HFFc6 (cell line): ENCODE measurements at regions not wholly inside any gene's neighbourhood (a gene's known extent, or its start where the extent isn't known, plus 50 kb on each side); places are given as distances from the start of the nearest gene placed in this dataset.

Experiments used
- DNase-seq: peaks from one replicate; pipeline ENCODE4 v3.0.0-alpha.2; 2018
- H3K27ac Mint-ChIP-seq: 2 replicates; pipeline ENCODE4 v1.8.0; 2020; ENCODE audit warnings: mild to moderate bottlenecking, mixed read lengths
- H3K27me3 Mint-ChIP-seq: 2 replicates; pipeline ENCODE4 v1.8.0; 2021; ENCODE audit warnings: mild to moderate bottlenecking, moderate library complexity, mixed read lengths; ENCODE audit not compliant: insufficient read depth
- H3K36me3 Mint-ChIP-seq: 2 replicates; pipeline ENCODE4 v1.8.0; 2021; ENCODE audit warnings: low read depth, mixed read lengths
- H3K4me1 Mint-ChIP-seq: 2 replicates; pipeline ENCODE4 v1.8.0; 2020; ENCODE audit warnings: low read depth, mixed read lengths
- H3K4me3 Mint-ChIP-seq: 2 replicates; pipeline ENCODE4 v1.8.0; 2020; ENCODE audit warnings: mild to moderate bottlenecking, moderate library complexity, mixed read lengths
- H3K9me3 Mint-ChIP-seq: 2 replicates; pipeline ENCODE4 v1.8.0; 2020; ENCODE audit warnings: mild to moderate bottlenecking, mixed read lengths
- TF ChIP-seq, protein P1 (sequence below): fragments of 200-600 bp; sonication (generic); IDR thresholded peaks from 2 replicates; pipeline ENCODE4 v1.5.0; 2021; ENCODE audit warnings: antibody characterized with exemption, mild to moderate bottlenecking

DNA sequence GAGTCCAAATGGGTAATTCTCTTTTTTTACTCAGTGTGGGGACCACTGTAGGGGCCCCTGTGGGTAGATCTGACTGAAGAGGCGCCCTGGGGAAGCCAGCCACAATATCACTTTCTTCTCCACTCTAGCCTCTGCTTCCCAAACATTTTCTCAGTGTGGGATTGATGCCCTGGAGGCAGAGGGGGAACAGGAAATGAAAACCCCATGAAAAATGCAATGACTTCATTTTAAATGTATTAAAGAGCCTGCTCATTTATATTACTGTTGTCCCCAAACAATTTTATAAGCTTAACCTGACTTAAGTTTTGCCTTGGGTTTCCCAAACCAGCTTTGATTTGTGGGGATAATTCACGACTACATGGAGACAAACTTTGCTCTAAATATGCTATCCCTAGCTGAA lies 181.9 kb downstream of the C1orf94 start:
- no peaks in the 10 kb centered on the region for H3K4me1 Mint-ChIP-seq
- H3K4me3 Mint-ChIP-seq, result no peak overlapping the region

DNA sequence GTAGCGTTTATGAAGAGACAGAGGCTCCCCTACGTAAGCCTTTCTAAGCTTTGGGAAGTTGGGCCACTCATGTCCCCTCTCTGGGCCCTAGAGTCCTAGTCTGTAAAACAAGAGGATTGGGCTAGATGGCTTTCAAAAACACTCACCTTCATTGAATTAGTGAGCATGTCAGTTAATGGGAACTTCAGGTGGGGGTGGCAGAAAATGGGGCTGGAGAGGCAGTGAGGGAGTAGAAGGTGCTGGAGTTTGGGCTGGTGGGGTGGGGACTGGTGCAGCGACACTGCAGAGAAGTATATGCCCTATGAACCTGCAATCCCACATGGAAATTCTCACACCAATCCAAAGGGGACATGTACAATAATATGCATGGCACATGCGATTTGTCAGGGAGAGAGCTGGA lies 182.7 kb downstream of the C1orf94 start:
- no peak overlapping the region for H3K4me3 Mint-ChIP-seq
- no peak for DNase-seq
- TF ChIP-seq, protein P1, sequence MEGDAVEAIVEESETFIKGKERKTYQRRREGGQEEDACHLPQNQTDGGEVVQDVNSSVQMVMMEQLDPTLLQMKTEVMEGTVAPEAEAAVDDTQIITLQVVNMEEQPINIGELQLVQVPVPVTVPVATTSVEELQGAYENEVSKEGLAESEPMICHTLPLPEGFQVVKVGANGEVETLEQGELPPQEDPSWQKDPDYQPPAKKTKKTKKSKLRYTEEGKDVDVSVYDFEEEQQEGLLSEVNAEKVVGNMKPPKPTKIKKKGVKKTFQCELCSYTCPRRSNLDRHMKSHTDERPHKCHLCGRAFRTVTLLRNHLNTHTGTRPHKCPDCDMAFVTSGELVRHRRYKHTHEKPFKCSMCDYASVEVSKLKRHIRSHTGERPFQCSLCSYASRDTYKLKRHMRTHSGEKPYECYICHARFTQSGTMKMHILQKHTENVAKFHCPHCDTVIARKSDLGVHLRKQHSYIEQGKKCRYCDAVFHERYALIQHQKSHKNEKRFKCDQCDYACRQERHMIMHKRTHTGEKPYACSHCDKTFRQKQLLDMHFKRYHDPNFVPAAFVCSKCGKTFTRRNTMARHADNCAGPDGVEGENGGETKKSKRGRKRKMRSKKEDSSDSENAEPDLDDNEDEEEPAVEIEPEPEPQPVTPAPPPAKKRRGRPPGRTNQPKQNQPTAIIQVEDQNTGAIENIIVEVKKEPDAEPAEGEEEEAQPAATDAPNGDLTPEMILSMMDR, result no peak
- H3K27ac Mint-ChIP-seq, result no peak overlapping the region
- H3K9me3 Mint-ChIP-seq, result peaks cover 73% of the 10 kb centered on the region
- H3K4me1 Mint-ChIP-seq, result no peaks in the 10 kb centered on the region
- no peaks in the 10 kb centered on the region; the same call in 1 of the 2 replicates for H3K27me3 Mint-ChIP-seq
- H3K36me3 Mint-ChIP-seq, result peaks cover 7% of the 10 kb centered on the region

More for the DNA sequence above, 181.9 kb downstream of the C1orf94 start:
- TF ChIP-seq, protein P1, result no peak
- H3K36me3 Mint-ChIP-seq, result peaks cover 4% of the 10 kb centered on the region
- H3K9me3 Mint-ChIP-seq, result peaks cover 76% of the 10 kb centered on the region
- no peaks in the 10 kb centered on the region; the same call in 1 of the 2 replicates for H3K27me3 Mint-ChIP-seq
- DNase-seq, result no peak
- no peak overlapping the region for H3K27ac Mint-ChIP-seq

- DNase-seq, result no peak
- Mint-ChIP-seq H3K4me3 (no peak overlapping the region), H3K9me3 (peaks cover 71% of the 10 kb centered on the region), H3K36me3 (peaks cover 7% of the 10 kb centered on the region), H3K27ac (no peak overlapping the region), H3K4me1 (no peaks in the 10 kb centered on the region), H3K27me3 (no peaks in the 10 kb centered on the region)
- TF ChIP-seq, protein P1, result no peak
Observed at GRCh38 chr1:34360574-34360973, 183.9 kb downstream of the C1orf94 start.

- Mint-ChIP-seq H3K9me3 (peaks cover 69% of the 10 kb centered on the region), H3K27me3 (no peaks in the 10 kb centered on the region), H3K27ac (no peak overlapping the region), H3K36me3 (peaks cover 7% of the 10 kb centered on the region), H3K4me3 (no peak overlapping the region), H3K4me1 (no peaks in the 10 kb centered on the region)
- DNase-seq, result no peak
- TF ChIP-seq, protein P1, result no peak
Observed at GRCh38 chr1:34361121-34361520, 184.4 kb downstream of the C1orf94 start.

- H3K36me3 Mint-ChIP-seq, result peaks cover 7% of the 10 kb centered on the region
- DNase-seq, result no peak
- TF ChIP-seq, protein P1, result no peak
- no peaks in the 10 kb centered on the region for H3K4me1 Mint-ChIP-seq
- H3K27me3 Mint-ChIP-seq, result no peaks in the 10 kb centered on the region
- peaks cover 70% of the 10 kb centered on the region for H3K9me3 Mint-ChIP-seq
- H3K27ac Mint-ChIP-seq, result no peak overlapping the region
- H3K4me3 Mint-ChIP-seq, result no peak overlapping the region
Observed at GRCh38 chr1:34361781-34362357, 185.2 kb downstream of the C1orf94 start.
